CD4-positive, alpha-beta T cell (primary cell): ENCODE measurements at regions not wholly inside any gene's neighbourhood (a gene's known extent, or its start where the extent isn't known, plus 50 kb on each side); places are given as distances from the start of the nearest gene placed in this dataset.

Experiments
- ATAC-seq: fragments of 200-7000 bp; cut with Tn5 transposase; one replicate; pipeline ENCODE4 v1.10.0; 2022; ENCODE audit warnings: mild to moderate bottlenecking; ENCODE audit not compliant: poor library complexity
- CTCF ChIA-PET: fragments of 350-600 bp; sonication (Branson Sonifier 250); formaldehyde crosslinking; loops from one replicate; lab custom pipeline; 2021; ENCODE audit warnings: antibody characterized with exemption, inconsistent platforms; lab: Charles Lee
- POLR2A ChIA-PET: fragments of 350-600 bp; sonication (Branson Sonifier 250); formaldehyde crosslinking; loops from one replicate; lab custom pipeline; 2021; ENCODE audit warnings: antibody characterized with exemption, inconsistent platforms; lab: Charles Lee
- DNase-seq, 14 experiments: peaks; one replicate each; pipeline ENCODE4 v3.0.0-alpha.2; 2013 to 2020; ENCODE audit warnings: mixed read lengths in 2 of 14
- H3K27ac ChIP-seq, 2 donors: one replicate each; pipeline versions ENCODE4 v1.5.1 to v1.7.0; 2013; ENCODE audit warnings: low read length in 2 of 2, low read depth in 1 of 2, mild to moderate bottlenecking in 1 of 2
- H3K27me3 ChIP-seq, 2 experiments: 1 replicate in 1 of 2; 2 replicates in 1 of 2; pipeline versions ENCODE4 v1.6.1 to v1.7.0; 2013; ENCODE audit warnings: low read length in 2 of 2, control low read depth in 1 of 2, mild to moderate bottlenecking in 1 of 2, moderate library complexity in 1 of 2; ENCODE audit not compliant: insufficient read depth in 2 of 2, control insufficient read depth in 1 of 2
- H3K36me3 ChIP-seq: one replicate; pipeline ENCODE4 v1.6.1; 2013; ENCODE audit warnings: low read length, control low read depth; ENCODE audit not compliant: insufficient read depth
- H3K4me1 ChIP-seq: one replicate; pipeline ENCODE4 v1.6.1; 2013; ENCODE audit warnings: low read length, control low read depth; ENCODE audit not compliant: insufficient read depth
- H3K4me3 ChIP-seq: one replicate; pipeline ENCODE4 v1.5.1; 2013; ENCODE audit warnings: mild to moderate bottlenecking, low read length, moderate library complexity
- H3K9me3 ChIP-seq, 2 experiments: 1 replicate in 1 of 2; 2 replicates in 1 of 2; pipeline versions ENCODE4 v1.6.1 to v1.7.0; 2013; ENCODE audit warnings: low read length in 2 of 2, mild to moderate bottlenecking in 2 of 2, control low read depth in 1 of 2, moderate library complexity in 1 of 2; ENCODE audit not compliant: control insufficient read depth in 1 of 2, insufficient read depth in 1 of 2
- H3K27ac Mint-ChIP-seq: one replicate; pipeline ENCODE4 v1.8.0; 2020; ENCODE audit warnings: mixed read lengths
- H3K27me3 Mint-ChIP-seq: one replicate; pipeline ENCODE4 v1.8.0; 2021; ENCODE audit warnings: mixed read lengths
- H3K36me3 Mint-ChIP-seq: one replicate; pipeline ENCODE4 v1.8.0; 2021; ENCODE audit warnings: low read depth, mixed read lengths
- H3K4me1 Mint-ChIP-seq: one replicate; pipeline ENCODE4 v1.8.0; 2021; ENCODE audit warnings: low read depth, mixed read lengths
- H3K4me3 Mint-ChIP-seq: one replicate; pipeline ENCODE4 v1.8.0; 2020; ENCODE audit warnings: mild to moderate bottlenecking, mixed read lengths
- H3K9me3 Mint-ChIP-seq: one replicate; pipeline ENCODE4 v1.8.0; 2020; ENCODE audit warnings: mixed read lengths
- intact Hi-C, 2 experiments: fragments of 100-400 bp; cut with DNase I in 1 of 2; cut with micrococcal nuclease in 1 of 2; formaldehyde crosslinking; loops; one replicate each; pipeline versions ENCODE4 v1.15.1 to v1.9.0; 2023 to 2025; cut with DNase I, micrococcal nuclease
- TF ChIP-seq, protein P1 (sequence below): fragments of 200-600 bp; IDR thresholded peaks from one replicate; pipeline ENCODE4 v1.8.0; 2022; ENCODE audit warnings: antibody characterized with exemption, mild to moderate bottlenecking

DNA sequence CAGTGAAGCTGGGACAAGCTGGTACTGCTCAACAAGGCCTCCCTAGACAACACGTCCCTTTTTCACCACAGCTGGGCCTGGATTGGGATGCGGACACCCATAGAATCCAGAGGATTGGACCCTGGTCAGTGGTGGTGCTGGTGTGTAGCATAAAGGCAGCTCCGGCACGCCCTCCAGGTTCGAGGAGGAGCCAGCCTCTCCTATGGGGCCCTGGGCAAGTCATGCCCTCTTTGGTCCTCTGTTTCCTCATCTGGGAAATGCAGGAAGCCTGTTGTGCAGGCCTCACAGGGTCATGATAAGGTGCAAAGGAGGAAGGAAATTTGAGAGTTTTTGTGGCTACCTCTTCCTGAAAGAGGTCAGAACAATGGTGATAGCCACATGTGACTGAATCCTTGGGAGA is 1741.7 kb downstream of the TP53TG3F start:
- no peaks in the 10 kb centered on the region for H3K36me3 ChIP-seq
- TF ChIP-seq, protein P1, sequence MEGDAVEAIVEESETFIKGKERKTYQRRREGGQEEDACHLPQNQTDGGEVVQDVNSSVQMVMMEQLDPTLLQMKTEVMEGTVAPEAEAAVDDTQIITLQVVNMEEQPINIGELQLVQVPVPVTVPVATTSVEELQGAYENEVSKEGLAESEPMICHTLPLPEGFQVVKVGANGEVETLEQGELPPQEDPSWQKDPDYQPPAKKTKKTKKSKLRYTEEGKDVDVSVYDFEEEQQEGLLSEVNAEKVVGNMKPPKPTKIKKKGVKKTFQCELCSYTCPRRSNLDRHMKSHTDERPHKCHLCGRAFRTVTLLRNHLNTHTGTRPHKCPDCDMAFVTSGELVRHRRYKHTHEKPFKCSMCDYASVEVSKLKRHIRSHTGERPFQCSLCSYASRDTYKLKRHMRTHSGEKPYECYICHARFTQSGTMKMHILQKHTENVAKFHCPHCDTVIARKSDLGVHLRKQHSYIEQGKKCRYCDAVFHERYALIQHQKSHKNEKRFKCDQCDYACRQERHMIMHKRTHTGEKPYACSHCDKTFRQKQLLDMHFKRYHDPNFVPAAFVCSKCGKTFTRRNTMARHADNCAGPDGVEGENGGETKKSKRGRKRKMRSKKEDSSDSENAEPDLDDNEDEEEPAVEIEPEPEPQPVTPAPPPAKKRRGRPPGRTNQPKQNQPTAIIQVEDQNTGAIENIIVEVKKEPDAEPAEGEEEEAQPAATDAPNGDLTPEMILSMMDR = no peak
- no peaks in the 10 kb centered on the region for H3K4me1 Mint-ChIP-seq
- no peak overlapping the region for H3K4me3 Mint-ChIP-seq
- peaks cover 9% of the 10 kb centered on the region for H3K9me3 Mint-ChIP-seq
- no peaks in the 10 kb centered on the region for H3K27me3 Mint-ChIP-seq
- POLR2A ChIA-PET = no interaction called here
- no peaks in the 10 kb centered on the region for H3K4me1 ChIP-seq
- H3K9me3 ChIP-seq = peaks cover 5 to 46% of the 10 kb centered on the region in 2 experiments
- DNase-seq (no peak), ATAC-seq (no peak)
- intact Hi-C loops = no loop called here
- H3K36me3 Mint-ChIP-seq = no peaks in the 10 kb centered on the region
- H3K27ac ChIP-seq = no peak overlapping the region
- H3K27ac Mint-ChIP-seq = no peak overlapping the region
- no peak overlapping the region for H3K4me3 ChIP-seq
- CTCF ChIA-PET = no interaction called here
- no peaks in the 10 kb centered on the region for H3K27me3 ChIP-seq

DNA sequence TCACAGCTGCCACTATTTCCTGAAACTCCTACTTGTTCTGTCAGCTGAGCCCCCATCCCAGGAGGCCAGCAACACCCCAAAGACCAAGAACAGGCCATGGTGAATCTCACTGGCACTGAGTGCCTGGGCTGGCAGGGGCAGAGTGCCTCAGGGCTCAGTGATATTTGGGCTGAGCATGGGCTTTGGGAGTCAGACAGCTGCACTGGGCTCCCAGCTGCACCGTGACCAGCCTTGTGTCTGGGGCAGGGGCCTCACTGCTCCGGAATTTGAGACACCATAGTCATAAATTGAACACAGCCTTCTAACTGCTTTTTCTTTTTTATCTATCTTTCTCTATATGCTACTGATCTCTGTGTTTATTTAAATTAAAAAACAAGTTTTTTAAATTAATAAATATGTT is 1744.2 kb downstream of the TP53TG3F start:
- no peak for ATAC-seq
- H3K9me3 Mint-ChIP-seq = peaks cover 9% of the 10 kb centered on the region
- no peaks in the 10 kb centered on the region for H3K4me1 Mint-ChIP-seq
- intact Hi-C loops = no loop called here
- H3K36me3 Mint-ChIP-seq = no peaks in the 10 kb centered on the region
- Histone ChIP-seq H3K27ac (no peak overlapping the region), H3K9me3 (peaks cover 10 to 48% of the 10 kb centered on the region in 2 experiments), H3K4me3 (no peak overlapping the region), H3K36me3 (no peaks in the 10 kb centered on the region), H3K4me1 (no peaks in the 10 kb centered on the region), H3K27me3 (no peaks in the 10 kb centered on the region)
- H3K27me3 Mint-ChIP-seq = no peaks in the 10 kb centered on the region
- CTCF ChIA-PET = no interaction called here
- DNase-seq = no peak
- POLR2A ChIA-PET = no interaction called here
- H3K4me3 Mint-ChIP-seq = no peak overlapping the region
- TF ChIP-seq, protein P1 = no peak
- no peak overlapping the region for H3K27ac Mint-ChIP-seq

DNA sequence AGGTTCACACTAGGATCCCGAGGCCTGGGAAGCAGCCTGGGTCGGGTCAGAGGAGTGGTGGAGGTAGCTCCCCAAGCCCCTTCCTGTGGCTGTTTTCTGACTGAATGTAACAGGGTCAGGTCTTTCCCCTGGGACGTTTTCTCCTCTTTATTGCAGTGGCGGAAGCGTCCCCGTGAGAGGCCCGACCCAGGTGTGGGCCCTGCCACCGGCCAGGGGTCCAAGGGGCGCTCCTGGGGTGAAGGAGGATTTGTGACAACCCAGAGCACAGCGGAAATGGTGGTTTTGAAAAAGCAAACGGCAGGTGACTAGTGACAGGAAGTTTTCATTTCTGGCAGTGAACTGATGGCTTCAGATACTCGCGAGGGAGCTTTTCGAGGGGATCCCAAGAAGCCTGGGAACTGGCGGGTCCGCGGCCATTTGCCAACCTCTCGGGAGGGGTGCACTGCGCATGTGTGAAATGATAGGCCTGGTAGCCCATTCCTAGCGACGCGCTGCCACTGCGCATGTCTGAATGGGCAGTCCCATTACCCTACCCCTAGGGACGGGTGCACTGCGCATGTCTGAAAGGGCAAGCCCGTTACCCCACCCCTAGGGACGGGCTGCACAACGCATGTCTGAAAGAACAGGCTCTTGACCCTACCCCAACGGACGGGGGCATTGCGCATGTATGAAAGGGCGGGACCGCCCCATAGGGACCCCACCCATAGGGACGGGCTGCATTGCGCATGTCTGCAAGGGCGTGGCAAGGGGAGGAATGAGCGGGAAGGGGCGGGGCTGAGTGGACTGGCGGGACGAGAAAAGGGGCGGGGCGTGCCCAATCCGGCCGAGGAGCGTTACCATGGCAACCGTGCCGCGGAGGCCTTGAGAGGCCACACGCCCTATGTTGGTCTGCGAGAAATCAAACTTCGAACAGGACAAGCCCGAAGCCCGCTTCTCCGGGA is 1747.9 kb downstream of the TP53TG3F start:
- TF ChIP-seq, protein P1 = no peak
- Histone ChIP-seq H3K9me3 (peaks cover 10 to 33% of the 10 kb centered on the region in 2 experiments), H3K36me3 (no peaks in the 10 kb centered on the region), H3K4me3 (no peak overlapping the region), H3K27ac (no peak overlapping the region), H3K4me1 (no peaks in the 10 kb centered on the region), H3K27me3 (no peaks in the 10 kb centered on the region)
- H3K27ac Mint-ChIP-seq = no peak overlapping the region
- H3K4me1 Mint-ChIP-seq = no peaks in the 10 kb centered on the region
- H3K27me3 Mint-ChIP-seq = no peaks in the 10 kb centered on the region
- ChIA-PET CTCF (no interaction called here), POLR2A (no interaction called here)
- intact Hi-C loops = no loop called here
- H3K4me3 Mint-ChIP-seq = no peak overlapping the region
- H3K9me3 Mint-ChIP-seq = peaks cover 4% of the 10 kb centered on the region
- no peak for ATAC-seq
- DNase-seq = no peak
- H3K36me3 Mint-ChIP-seq = no peaks in the 10 kb centered on the region
